Retinal pigment epithelial cell (primary cell): ENCODE measurements at regions not wholly inside any gene's neighbourhood (a gene's known extent, or its start where the extent isn't known, plus 50 kb on each side); places are given as distances from the start of the nearest gene placed in this dataset.
"Not testable (repeated sequence)": the region's sequence is repeated elsewhere in the genome, so short reads cannot be mapped to it uniquely, and the experiment has no call there.

Experiments used
- DNase-seq: peaks from one replicate; pipeline ENCODE4 v3.0.0-alpha.2; 2010; ENCODE audit warnings: low read depth
- H3K4me3 ChIP-seq: 2 replicates; pipeline ENCODE4 v1.5.1; 2011; ENCODE audit warnings: mild to moderate bottlenecking, low read length, control low read depth, moderate library complexity
- TF ChIP-seq, protein P1 (sequence below): conservative IDR thresholded peaks from 2 replicates; pipeline ENCODE4 v1.5.1; 2011; ENCODE audit warnings: low read depth, low read length, control low read depth, inconsistent platforms

DNA sequence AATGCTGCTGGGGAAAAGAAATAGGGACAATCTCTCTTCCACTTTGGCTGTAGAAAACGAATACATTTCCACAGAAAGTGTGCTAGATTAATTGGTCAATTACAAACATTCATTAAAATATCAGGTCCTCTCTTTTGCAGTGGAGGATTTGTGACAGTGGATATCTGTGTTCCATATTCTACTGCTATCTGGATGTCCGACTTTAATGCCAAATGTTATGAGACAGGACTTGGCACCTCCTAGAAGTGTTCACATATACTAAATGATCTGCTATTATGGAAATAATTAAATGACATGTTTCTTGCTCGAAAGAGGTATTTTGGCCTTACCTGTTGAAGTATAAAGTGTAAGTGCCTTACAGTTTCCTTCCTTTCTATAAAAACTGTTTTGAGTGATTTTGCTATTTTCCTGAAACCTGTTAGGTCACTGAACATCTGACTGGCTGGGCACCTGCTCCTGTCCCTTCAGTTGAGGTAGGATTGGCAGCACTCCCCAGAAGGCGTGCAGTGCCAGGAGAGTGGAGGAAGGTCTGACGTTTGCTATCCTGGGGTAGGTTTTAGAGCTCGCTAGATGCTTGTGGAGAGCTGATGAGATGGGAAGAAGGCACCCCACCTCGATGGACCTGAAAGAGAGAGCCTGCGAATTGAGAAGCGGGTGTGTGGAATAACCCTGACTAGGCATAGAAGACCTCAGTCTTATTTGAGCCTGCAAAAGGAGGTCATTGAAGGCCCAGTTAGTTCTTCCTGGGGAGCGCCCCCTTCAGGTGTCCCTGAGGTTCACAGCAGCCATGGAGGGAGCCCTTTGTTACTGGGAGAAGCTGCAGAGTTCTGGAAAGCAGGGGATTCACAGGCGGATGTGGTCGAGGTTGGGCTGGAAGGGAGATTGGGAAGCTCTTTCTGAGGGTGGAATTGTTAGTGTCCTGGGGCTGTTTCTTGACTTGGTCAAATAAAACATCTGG lies 159.4 kb upstream of the ZNF267 start:
- peak overlapping the region; percentile 94 for H3K4me3 ChIP-seq
- DNase-seq: no peak
- TF ChIP-seq, protein P1, sequence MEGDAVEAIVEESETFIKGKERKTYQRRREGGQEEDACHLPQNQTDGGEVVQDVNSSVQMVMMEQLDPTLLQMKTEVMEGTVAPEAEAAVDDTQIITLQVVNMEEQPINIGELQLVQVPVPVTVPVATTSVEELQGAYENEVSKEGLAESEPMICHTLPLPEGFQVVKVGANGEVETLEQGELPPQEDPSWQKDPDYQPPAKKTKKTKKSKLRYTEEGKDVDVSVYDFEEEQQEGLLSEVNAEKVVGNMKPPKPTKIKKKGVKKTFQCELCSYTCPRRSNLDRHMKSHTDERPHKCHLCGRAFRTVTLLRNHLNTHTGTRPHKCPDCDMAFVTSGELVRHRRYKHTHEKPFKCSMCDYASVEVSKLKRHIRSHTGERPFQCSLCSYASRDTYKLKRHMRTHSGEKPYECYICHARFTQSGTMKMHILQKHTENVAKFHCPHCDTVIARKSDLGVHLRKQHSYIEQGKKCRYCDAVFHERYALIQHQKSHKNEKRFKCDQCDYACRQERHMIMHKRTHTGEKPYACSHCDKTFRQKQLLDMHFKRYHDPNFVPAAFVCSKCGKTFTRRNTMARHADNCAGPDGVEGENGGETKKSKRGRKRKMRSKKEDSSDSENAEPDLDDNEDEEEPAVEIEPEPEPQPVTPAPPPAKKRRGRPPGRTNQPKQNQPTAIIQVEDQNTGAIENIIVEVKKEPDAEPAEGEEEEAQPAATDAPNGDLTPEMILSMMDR: peak; percentile 52

- DNase-seq: no peak
- no peak overlapping the region for H3K4me3 ChIP-seq
- TF ChIP-seq, protein P1: no peak
Observed at GRCh38 chr16:31714903-31715504, 158.6 kb upstream of the ZNF267 start.

- no peak overlapping the region for H3K4me3 ChIP-seq
- TF ChIP-seq, protein P1: no peak
- DNase-seq: no peak
Observed at GRCh38 chr16:31715915-31716314, 157.7 kb upstream of the ZNF267 start.

DNA sequence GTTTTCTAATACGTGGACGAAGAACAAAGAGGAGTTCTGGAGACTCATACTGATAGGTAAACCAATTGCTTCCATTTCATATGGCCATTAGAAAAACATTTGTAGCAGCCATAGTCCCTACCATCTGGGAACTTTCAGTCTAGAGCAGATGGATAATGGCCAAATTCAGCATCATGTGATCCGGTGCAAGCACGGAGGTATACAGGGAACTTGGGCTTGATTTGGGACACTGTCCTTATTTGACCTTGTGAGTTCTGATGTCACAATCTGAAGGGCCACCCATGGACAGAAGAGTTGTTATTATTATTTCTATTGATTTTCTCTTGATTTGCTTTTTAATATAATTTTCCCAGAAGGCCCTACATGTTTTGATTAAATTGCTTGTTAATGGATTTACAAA lies 154.6 kb upstream of the ZNF267 start:
- TF ChIP-seq, protein P1: no peak
- no peak for DNase-seq
- no peak overlapping the region for H3K4me3 ChIP-seq

DNA sequence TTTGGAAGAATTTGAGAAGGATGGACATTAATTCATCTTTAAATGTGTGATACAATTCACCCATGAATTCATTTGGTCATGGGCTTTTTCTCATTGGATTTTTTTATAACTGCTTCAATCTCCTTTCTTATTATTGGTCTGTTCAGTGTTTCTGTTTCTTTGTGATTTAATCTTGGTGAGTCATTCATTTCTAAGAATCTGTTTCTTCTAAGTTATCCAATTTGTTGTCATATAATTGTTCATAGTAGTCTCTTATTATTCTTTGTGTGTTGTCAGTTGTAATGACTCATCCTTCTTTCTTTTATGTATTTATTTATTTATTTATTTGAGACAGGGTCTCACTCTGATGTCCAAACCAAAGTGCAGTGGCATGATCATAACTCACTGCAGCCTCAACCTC lies 146.1 kb upstream of the ZNF267 start:
- TF ChIP-seq, protein P1: no peak
- H3K4me3 ChIP-seq: no peak overlapping the region
- no peak for DNase-seq

GRCh38 chr16:31734265-31734664 lies 139.3 kb upstream of the ZNF267 start:
- no peak for DNase-seq
- TF ChIP-seq, protein P1: no peak
- H3K4me3 ChIP-seq: no peak overlapping the region

GRCh38 chr16:31745098-31745497 lies 128.5 kb upstream of the ZNF267 start:
- H3K4me3 ChIP-seq, DNase-seq: not testable (repeated sequence)
